ENCODE measurements at regions not wholly inside any gene's neighbourhood (a gene's known extent, or its start where the extent isn't known, plus 50 kb on each side); places are given as distances from the start of the nearest gene placed in this dataset.

- H3K4me1 ChIP-seq, result no peaks in the 10 kb centered on the region
- peaks cover 0 to 11% (median 0%) of the 10 kb centered on the region in 3 donors for H3K27me3 ChIP-seq
- WGBS, 5 donors, result 80 to 92% (median 88%) methylated on average over 3 of the region's 3 CpGs
- no peak overlapping the region for H3K27ac ChIP-seq
- intact Hi-C loops (cut with DNase I; ENCODE audit: low total_unique reads), result no loop called here
- H3K36me3 ChIP-seq, result no peaks in the 10 kb centered on the region
- no peak overlapping the region for H3K4me3 ChIP-seq
- DNase-seq, result no peak
- peaks cover 0 to 9% (median 2%) of the 10 kb centered on the region in 4 donors for H3K9me3 ChIP-seq
- TF ChIP-seq POLR2A (IDR thresholded peaks at IDR 0.05) (no peak), POLR2AphosphoS5 (IDR thresholded peaks at IDR 0.05) (no peak), EP300 (IDR thresholded peaks at IDR 0.05) (no peak), CTCF (IDR thresholded peaks at IDR 0.05) (no peak)
Observed at GRCh38 chr12:125256634-125256936, 191.3 kb downstream of the AACS start.

- peaks cover 0 to 12% (median 5%) of the 10 kb centered on the region in 4 donors for H3K9me3 ChIP-seq
- no peaks in the 10 kb centered on the region for H3K4me1 ChIP-seq
- 64 to 81% (median 76%) methylated on average over 15 of the region's 15 CpGs for WGBS, 5 donors
- H3K4me3 ChIP-seq, result no peak overlapping the region
- intact Hi-C loops (cut with DNase I; ENCODE audit: low total_unique reads), result no loop called here
- H3K36me3 ChIP-seq, result no peaks in the 10 kb centered on the region
- H3K27me3 ChIP-seq, result peaks cover 0 to 6% (median 0%) of the 10 kb centered on the region in 3 donors
- TF ChIP-seq EP300 (IDR thresholded peaks at IDR 0.05) (no peak), POLR2AphosphoS5 (IDR thresholded peaks at IDR 0.05) (no peak), POLR2A (IDR thresholded peaks at IDR 0.05) (no peak), CTCF (IDR thresholded peaks at IDR 0.05) (no peak)
- no peak overlapping the region for H3K27ac ChIP-seq
- DNase-seq, result no peak
Observed at GRCh38 chr12:125259178-125259867, 194.1 kb downstream of the AACS start.

GRCh38 chr12:125262851-125263250, 197.6 kb downstream of the AACS start:
- no peaks in the 10 kb centered on the region for H3K4me1 ChIP-seq
- H3K36me3 ChIP-seq, result no peaks in the 10 kb centered on the region
- H3K4me3 ChIP-seq, result no peak overlapping the region
- intact Hi-C loops (cut with DNase I; ENCODE audit: low total_unique reads), result no loop called here
- TF ChIP-seq CTCF (IDR thresholded peaks at IDR 0.05), result no peak
- TF ChIP-seq POLR2A (IDR thresholded peaks at IDR 0.05), result no peak
- TF ChIP-seq EP300 (IDR thresholded peaks at IDR 0.05), result no peak
- no peak for TF ChIP-seq POLR2AphosphoS5 (IDR thresholded peaks at IDR 0.05)
- WGBS, 5 donors, result 53 to 61% (median 61%) methylated on average over 4 of the region's 4 CpGs
- H3K27ac ChIP-seq, result no peak overlapping the region
- H3K27me3 ChIP-seq, result no peaks in the 10 kb centered on the region
- peaks cover 0 to 7% (median 2%) of the 10 kb centered on the region in 4 donors for H3K9me3 ChIP-seq
- no peak for DNase-seq

GRCh38 chr12:125263385-125263784, 198.2 kb downstream of the AACS start:
- no peak overlapping the region for H3K27ac ChIP-seq
- H3K4me3 ChIP-seq, result no peak overlapping the region
- intact Hi-C loops (cut with DNase I; ENCODE audit: low total_unique reads), result no loop called here
- no peaks in the 10 kb centered on the region for H3K27me3 ChIP-seq
- TF ChIP-seq EP300 (IDR thresholded peaks at IDR 0.05) (no peak), CTCF (IDR thresholded peaks at IDR 0.05) (no peak), POLR2A (IDR thresholded peaks at IDR 0.05) (no peak), POLR2AphosphoS5 (IDR thresholded peaks at IDR 0.05) (no peak)
- no peak for DNase-seq
- WGBS, 5 donors, result 85 to 91% (median 87%) methylated on average over 8 of the region's 8 CpGs
- peaks cover 0 to 7% (median 2%) of the 10 kb centered on the region in 4 donors for H3K9me3 ChIP-seq
- H3K36me3 ChIP-seq, result no peaks in the 10 kb centered on the region
- H3K4me1 ChIP-seq, result no peaks in the 10 kb centered on the region

All from stomach (tissue), 8 donors.